Lung (tissue), 11 donors: ENCODE measurements at regions not wholly inside any gene's neighbourhood (a gene's known extent, or its start where the extent isn't known, plus 50 kb on each side); places are given as distances from the start of the nearest gene placed in this dataset.
A peak's percentile ranks its signal among the peaks of the same experiment; 100 is the strongest.

Experiments used
- ATAC-seq: fragments of 200-7000 bp; cut with Tn5 transposase; one replicate; pipeline ENCODE4 v1.9.1; 2020; ENCODE audit warnings: moderate number of reproducible peaks; ENCODE audit not compliant: insufficient read depth, low FRiP score
- DNase-seq, 3 donors: peaks; one replicate each; pipeline ENCODE4 v3.0.0-alpha.2; 2013 to 2017
- H3K27ac ChIP-seq, 2 donors: one replicate each; pipeline ENCODE4 v1.5.1; 2013; ENCODE audit warnings: mild to moderate bottlenecking in 2 of 2, moderate library complexity in 2 of 2, control low read depth in 1 of 2, inconsistent platforms in 1 of 2, low read depth in 1 of 2, low read length in 1 of 2
- H3K27me3 ChIP-seq, 3 donors: one replicate each; pipeline ENCODE4 v1.5.1; 2013; ENCODE audit warnings: low read length in 2 of 3; ENCODE audit not compliant: control insufficient read depth in 3 of 3, insufficient read depth in 3 of 3
- H3K36me3 ChIP-seq, 4 donors: one replicate each; pipeline ENCODE4 v1.5.1; 2013; ENCODE audit warnings: low read length in 4 of 4, mild to moderate bottlenecking in 1 of 4, moderate library complexity in 1 of 4; ENCODE audit not compliant: control insufficient read depth in 4 of 4, insufficient read depth in 4 of 4
- H3K4me1 ChIP-seq, 5 donors: one replicate each; pipeline ENCODE4 v1.5.1; 2013; ENCODE audit warnings: low read length in 5 of 5, mild to moderate bottlenecking in 2 of 5, moderate library complexity in 1 of 5; ENCODE audit not compliant: control insufficient read depth in 5 of 5, insufficient read depth in 5 of 5
- H3K4me3 ChIP-seq: one replicate; pipeline ENCODE4 v1.5.1; 2013; ENCODE audit warnings: mild to moderate bottlenecking, control low read depth, moderate library complexity
- H3K9ac ChIP-seq, 2 donors: one replicate each; pipeline ENCODE4 v1.5.1; 2013; ENCODE audit warnings: low read length in 2 of 2, control low read depth in 1 of 2; ENCODE audit not compliant: insufficient read depth in 1 of 2
- H3K9me3 ChIP-seq, 4 donors: one replicate each; pipeline ENCODE4 v1.5.1; 2013; ENCODE audit warnings: low read length in 3 of 4, mild to moderate bottlenecking in 1 of 4, moderate library complexity in 1 of 4; ENCODE audit not compliant: control insufficient read depth in 4 of 4, insufficient read depth in 3 of 4
- WGBS, 2 donors: extraction: QIAGEN DNeasy Blood & Tissue Kit; methylation state at CpG; one replicate each; pipeline ENCODE4 v1.1.7; 2013; 5-methylcytosine and 5-hydroxymethylcytosine counted together
- TF ChIP-seq, protein P1 (sequence below): IDR thresholded peaks from 2 replicates; pipeline ENCODE4 v1.5.1; 2012; ENCODE audit warnings: mild to moderate bottlenecking; ENCODE audit errors: control extremely low read depth, extremely low read depth
- donor health status: control.
- donor health status: control.
- donor health status: Bipolar disorder and iron deficiency.
- donor health status: healthy.
- donor health status: DM: yes; HTN: yes; CAD: no.

DNA sequence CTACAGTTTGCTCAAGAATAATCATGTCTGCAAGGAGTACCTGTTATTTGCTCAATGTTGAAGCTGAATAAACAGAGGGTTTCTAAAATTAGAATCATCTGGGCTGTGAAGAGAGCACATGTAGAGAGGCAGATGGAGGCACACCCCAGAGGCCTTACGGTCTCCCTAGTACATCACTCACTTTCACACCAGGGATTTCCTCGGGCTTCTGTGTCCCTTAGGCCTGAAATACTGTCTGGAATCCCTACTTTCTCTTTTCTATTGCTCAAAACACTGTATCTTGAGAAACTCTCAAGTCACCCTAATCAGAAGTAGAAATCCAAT lies 473.7 kb upstream of the ROBO2 start:
- DNase-seq, result no peak
- no peak for ATAC-seq

GRCh38 chr3:76566904-76567303 lies 473.0 kb upstream of the ROBO2 start:
- H3K27me3 ChIP-seq, result no peaks in the 10 kb centered on the region
- peaks cover 0 to 6% (median 3%) of the 10 kb centered on the region in 5 donors for H3K4me1 ChIP-seq
- TF ChIP-seq, protein P1, sequence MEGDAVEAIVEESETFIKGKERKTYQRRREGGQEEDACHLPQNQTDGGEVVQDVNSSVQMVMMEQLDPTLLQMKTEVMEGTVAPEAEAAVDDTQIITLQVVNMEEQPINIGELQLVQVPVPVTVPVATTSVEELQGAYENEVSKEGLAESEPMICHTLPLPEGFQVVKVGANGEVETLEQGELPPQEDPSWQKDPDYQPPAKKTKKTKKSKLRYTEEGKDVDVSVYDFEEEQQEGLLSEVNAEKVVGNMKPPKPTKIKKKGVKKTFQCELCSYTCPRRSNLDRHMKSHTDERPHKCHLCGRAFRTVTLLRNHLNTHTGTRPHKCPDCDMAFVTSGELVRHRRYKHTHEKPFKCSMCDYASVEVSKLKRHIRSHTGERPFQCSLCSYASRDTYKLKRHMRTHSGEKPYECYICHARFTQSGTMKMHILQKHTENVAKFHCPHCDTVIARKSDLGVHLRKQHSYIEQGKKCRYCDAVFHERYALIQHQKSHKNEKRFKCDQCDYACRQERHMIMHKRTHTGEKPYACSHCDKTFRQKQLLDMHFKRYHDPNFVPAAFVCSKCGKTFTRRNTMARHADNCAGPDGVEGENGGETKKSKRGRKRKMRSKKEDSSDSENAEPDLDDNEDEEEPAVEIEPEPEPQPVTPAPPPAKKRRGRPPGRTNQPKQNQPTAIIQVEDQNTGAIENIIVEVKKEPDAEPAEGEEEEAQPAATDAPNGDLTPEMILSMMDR, result no peak
- no peak overlapping the region for H3K4me3 ChIP-seq
- no peaks in the 10 kb centered on the region for H3K9me3 ChIP-seq
- WGBS, 2 donors, result 93 to 94% methylated on average over 4 of the region's 4 CpGs
- ATAC-seq (no peak), DNase-seq (no peak)
- no peak overlapping the region for H3K27ac ChIP-seq
- no peak overlapping the region for H3K9ac ChIP-seq
- no peaks in the 10 kb centered on the region for H3K36me3 ChIP-seq

More for the DNA sequence above, 473.7 kb upstream of the ROBO2 start:
- Histone ChIP-seq H3K27me3 (no peaks in the 10 kb centered on the region), H3K9ac (no peak overlapping the region), H3K27ac (no peak overlapping the region), H3K4me3 (no peak overlapping the region), H3K9me3 (no peaks in the 10 kb centered on the region), H3K36me3 (no peaks in the 10 kb centered on the region), H3K4me1 (peaks cover 0 to 6% (median 3%) of the 10 kb centered on the region in 5 donors)
- TF ChIP-seq, protein P1, result no peak
- WGBS, 2 donors, result 60 to 76% methylated on average over 2 of the region's 2 CpGs

DNA sequence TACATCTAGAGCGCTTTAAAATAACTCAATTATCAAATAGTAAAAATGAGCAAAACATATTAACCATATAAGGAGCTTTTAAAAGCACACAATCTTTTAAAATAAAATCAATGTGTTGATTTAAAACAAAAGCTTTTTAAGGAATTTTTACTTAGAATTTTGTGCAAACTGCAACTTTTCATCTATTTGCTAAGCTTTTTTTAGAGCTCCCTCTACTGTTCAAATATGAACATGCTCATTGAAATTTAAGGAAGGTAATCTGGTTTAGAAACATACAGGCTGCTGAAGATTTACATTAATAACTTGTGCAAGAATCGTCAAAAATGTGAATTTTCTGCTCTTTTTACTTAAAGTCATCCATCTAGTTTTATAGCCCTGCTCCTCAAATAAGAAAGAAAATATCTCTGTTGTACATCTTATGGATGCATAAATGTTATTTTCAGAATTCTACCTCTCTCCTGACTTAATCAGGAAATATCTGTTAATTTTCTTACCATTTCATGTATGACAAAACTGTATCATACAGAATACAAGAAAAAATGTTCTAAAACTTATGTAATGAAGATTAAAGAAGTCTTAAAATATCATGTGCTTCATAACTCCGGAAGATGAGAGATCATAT lies 469.4 kb upstream of the ROBO2 start:
- WGBS, 2 donors, result 62 to 63% methylated on average over 3 of the region's 3 CpGs
- Histone ChIP-seq H3K27me3 (no peaks in the 10 kb centered on the region), H3K27ac (no peak overlapping the region), H3K9me3 (no peaks in the 10 kb centered on the region), H3K4me3 (no peak overlapping the region), H3K36me3 (no peaks in the 10 kb centered on the region), H3K9ac (no peak overlapping the region), H3K4me1 (peaks cover 0 to 7% (median 3%) of the 10 kb centered on the region in 5 donors)
- TF ChIP-seq, protein P1, result no peak
- ATAC-seq (no peak), DNase-seq (peak in 2 of 3 donors; percentile 47 to 53)

- TF ChIP-seq, protein P1, result no peak
- Histone ChIP-seq H3K9ac (no peak overlapping the region), H3K4me3 (no peak overlapping the region), H3K4me1 (peaks cover 0 to 4% (median 0%) of the 10 kb centered on the region in 5 donors), H3K27ac (no peak overlapping the region), H3K36me3 (no peaks in the 10 kb centered on the region), H3K27me3 (no peaks in the 10 kb centered on the region), H3K9me3 (no peaks in the 10 kb centered on the region)
- no peak for ATAC-seq
- WGBS, 2 donors, result 86 to 88% methylated on average over 2 of the region's 2 CpGs
- no peak for DNase-seq
Observed at GRCh38 chr3:76576201-76576600, 463.7 kb upstream of the ROBO2 start.
